CD14-positive monocyte (primary cell): ENCODE measurements at regions not wholly inside any gene's neighbourhood (a gene's known extent, or its start where the extent isn't known, plus 50 kb on each side); places are given as distances from the start of the nearest gene placed in this dataset.

ENCODE experiments used
- DNase-seq, 3 donors: peaks; one replicate each; pipeline ENCODE4 v3.0.0-alpha.2; 2011 to 2022
- H2AFZ ChIP-seq: 2 replicates; pipeline ENCODE4 v1.6.0; 2012; ENCODE audit warnings: mild to moderate bottlenecking, low read depth, low read length, inconsistent platforms; ENCODE audit not compliant: insufficient read depth, poor library complexity, severe bottlenecking
- H3K27ac ChIP-seq, 2 donors: 1 replicate in 1 of 2; 2 replicates in 1 of 2; pipeline ENCODE4 v1.5.1; 2012 to 2013; ENCODE audit warnings: low read length in 2 of 2, control low read depth in 1 of 2, inconsistent platforms in 1 of 2, low read depth in 1 of 2, mild to moderate bottlenecking in 1 of 2
- H3K27me3 ChIP-seq, 2 donors: one replicate each; pipeline versions ENCODE4 v1.6.0 to v1.6.1; 2011 to 2013; ENCODE audit warnings: low read length in 2 of 2; ENCODE audit not compliant: control insufficient read depth in 2 of 2, insufficient read depth in 2 of 2
- H3K36me3 ChIP-seq, 2 donors: replicated peaks in 1 of 2; 1 replicate in 1 of 2; 2 replicates in 1 of 2; pipeline versions ENCODE4 v1.5.1 to v1.6.1; 2012 to 2013; ENCODE audit warnings: low read length in 2 of 2, control low read depth in 1 of 2, inconsistent platforms in 1 of 2, mild to moderate bottlenecking in 1 of 2; ENCODE audit not compliant: insufficient read depth in 2 of 2, control insufficient read depth in 1 of 2
- H3K4me1 ChIP-seq, 2 donors: 1 replicate in 1 of 2; 2 replicates in 1 of 2; pipeline versions ENCODE4 v1.5.1 to v1.6.1; 2012 to 2013; ENCODE audit warnings: low read length in 2 of 2, control low read depth in 1 of 2, inconsistent platforms in 1 of 2, mild to moderate bottlenecking in 1 of 2, moderate library complexity in 1 of 2; ENCODE audit not compliant: insufficient read depth in 2 of 2, control insufficient read depth in 1 of 2
- H3K4me2 ChIP-seq: replicated peaks from 2 replicates; pipeline ENCODE3; 2012; ENCODE audit warnings: low read length, moderate library complexity, mild to moderate bottlenecking; ENCODE audit not compliant: poor library complexity, severe bottlenecking; ENCODE audit errors: extremely low read depth
- H3K4me3 ChIP-seq, 3 experiments: fragments of 200-600 bp in 1 of 3; sonication (generic) in 1 of 3; replicated peaks in 1 of 3; 1 replicate in 2 of 3; 2 replicates in 1 of 3; pipeline ENCODE4 v1.5.1; 2011 to 2013; ENCODE audit warnings: low read length in 3 of 3, mild to moderate bottlenecking in 3 of 3, control low read depth in 2 of 3, low read depth in 2 of 3, inconsistent platforms in 1 of 3, moderate library complexity in 1 of 3
- H3K79me2 ChIP-seq: 2 replicates; pipeline ENCODE4 v1.6.0; 2012; ENCODE audit warnings: mild to moderate bottlenecking, control low read depth, inconsistent platforms, low read length, moderate library complexity; ENCODE audit not compliant: insufficient read depth
- H3K9ac ChIP-seq: 2 replicates; pipeline ENCODE4 v1.6.0; 2017; ENCODE audit warnings: low read length, mild to moderate bottlenecking; ENCODE audit not compliant: insufficient read depth, poor library complexity, severe bottlenecking
- H3K9me3 ChIP-seq, 2 donors: replicated peaks in 1 of 2; 1 replicate in 1 of 2; 2 replicates in 1 of 2; pipeline versions ENCODE4 v1.5.1 to v1.6.1; 2012 to 2013; ENCODE audit warnings: low read length in 2 of 2, control low read depth in 1 of 2; ENCODE audit not compliant: control insufficient read depth in 1 of 2, insufficient read depth in 1 of 2
- H4K20me1 ChIP-seq: 2 replicates; pipeline ENCODE4 v1.6.0; 2012; ENCODE audit warnings: mild to moderate bottlenecking, low read length, control low read depth, moderate library complexity; ENCODE audit not compliant: insufficient read depth
- H3K27ac Mint-ChIP-seq, 7 donors: one replicate each; pipeline ENCODE4 v1.8.0; 2020; ENCODE audit warnings: mild to moderate bottlenecking in 7 of 7, mixed read lengths in 7 of 7, moderate library complexity in 6 of 7, inconsistent platforms in 2 of 7
- H3K27me3 Mint-ChIP-seq, 3 donors: one replicate each; pipeline ENCODE4 v1.8.0; 2021 to 2022; ENCODE audit warnings: low read depth in 3 of 3, mild to moderate bottlenecking in 3 of 3, mixed read lengths in 3 of 3, moderate library complexity in 3 of 3, inconsistent platforms in 1 of 3
- H3K36me3 Mint-ChIP-seq, 2 donors: one replicate each; pipeline ENCODE4 v1.8.0; 2020; ENCODE audit warnings: mixed read lengths in 2 of 2, inconsistent platforms in 1 of 2, mild to moderate bottlenecking in 1 of 2
- H3K4me1 Mint-ChIP-seq: one replicate; pipeline ENCODE4 v1.8.0; 2020; ENCODE audit warnings: mild to moderate bottlenecking, mixed read lengths
- H3K4me3 Mint-ChIP-seq, 2 donors: one replicate each; pipeline ENCODE4 v1.8.0; 2020; ENCODE audit warnings: mild to moderate bottlenecking in 2 of 2, mixed read lengths in 2 of 2, moderate library complexity in 1 of 2
- H3K9me3 Mint-ChIP-seq, 7 donors: one replicate each; pipeline ENCODE4 v1.8.0; 2020 to 2022; ENCODE audit warnings: mixed read lengths in 7 of 7, mild to moderate bottlenecking in 6 of 7, moderate library complexity in 6 of 7, inconsistent platforms in 2 of 7
- CTCF ChIP-seq: fragments of 200-600 bp; IDR thresholded peaks from one replicate; pipeline ENCODE4 v1.8.0; 2022; ENCODE audit warnings: antibody characterized with exemption, mild to moderate bottlenecking
- WGBS: methylation state at CpG from one replicate; pipeline ENCODE4 v1.1.5; 2013; ENCODE audit warnings: missing lambda C conversion rate; ENCODE audit not compliant: insufficient coverage; 5-methylcytosine and 5-hydroxymethylcytosine counted together
- intact Hi-C, 2 donors: fragments of 100-400 bp; cut with micrococcal nuclease; formaldehyde crosslinking; loops; one replicate each; pipeline versions ENCODE4 v1.15.0 to v1.15.1; 2023

- H3K4me1 Mint-ChIP-seq, result no peaks in the 10 kb centered on the region
Measured at GRCh38 chr2:146762786-146763185, 1082.0 kb upstream of the ACVR2A start.

GRCh38 chr2:146754606-146755005, 1090.2 kb upstream of the ACVR2A start:
- H3K4me3 ChIP-seq, result no peak overlapping the region
- Mint-ChIP-seq H3K9me3 (peaks cover 0 to 5% (median 2%) of the 10 kb centered on the region in 7 donors), H3K36me3 (no peaks in the 10 kb centered on the region), H3K4me1 (no peaks in the 10 kb centered on the region), H3K27me3 (peaks cover 0 to 2% (median 1%) of the 10 kb centered on the region in 3 donors), H3K4me3 (no peak overlapping the region), H3K27ac (no peak overlapping the region)
- no peak overlapping the region for H3K27ac ChIP-seq
- no peak for TF ChIP-seq CTCF
- no peak for DNase-seq
- intact Hi-C loops, result no loop called here
- H3K27me3 ChIP-seq, result no peaks in the 10 kb centered on the region
- no peak overlapping the region for H3K9ac ChIP-seq
- no peaks in the 10 kb centered on the region for H3K9me3 ChIP-seq
- no CpG with 5 or more reads among the region's 4 CpGs for WGBS
- H2AFZ ChIP-seq, result no peak overlapping the region
- H3K36me3 ChIP-seq, result no peaks in the 10 kb centered on the region
- no peak overlapping the region for H3K4me2 ChIP-seq
- no peaks in the 10 kb centered on the region for H3K4me1 ChIP-seq
- no peaks in the 10 kb centered on the region for H4K20me1 ChIP-seq
- H3K79me2 ChIP-seq, result no peaks in the 10 kb centered on the region

More at GRCh38 chr2:146762786-146763185, 1082.0 kb upstream of the ACVR2A start:
- no peak overlapping the region for H3K27ac ChIP-seq
- no peak overlapping the region for H2AFZ ChIP-seq
- no peaks in the 10 kb centered on the region for H3K36me3 Mint-ChIP-seq
- peaks cover 0 to 1% (median 0%) of the 10 kb centered on the region in 3 donors for H3K27me3 Mint-ChIP-seq
- intact Hi-C loops, result no loop called here
- no peaks in the 10 kb centered on the region for H4K20me1 ChIP-seq
- H3K4me3 Mint-ChIP-seq, result no peak overlapping the region
- WGBS, result no CpG with 5 or more reads among the region's 2 CpGs
- no peaks in the 10 kb centered on the region for H3K36me3 ChIP-seq
- no peak overlapping the region for H3K4me3 ChIP-seq
- no peaks in the 10 kb centered on the region for H3K27me3 ChIP-seq
- no peak overlapping the region for H3K9ac ChIP-seq
- H3K79me2 ChIP-seq, result no peaks in the 10 kb centered on the region
- DNase-seq, result no peak
- H3K27ac Mint-ChIP-seq, result no peak overlapping the region
- peaks cover 0 to 3% of the 10 kb centered on the region in 2 donors for H3K9me3 ChIP-seq
- H3K4me1 ChIP-seq, result no peaks in the 10 kb centered on the region
- no peak overlapping the region for H3K4me2 ChIP-seq
- H3K9me3 Mint-ChIP-seq, result peaks cover 0 to 7% (median 4%) of the 10 kb centered on the region in 7 donors
- no peak for TF ChIP-seq CTCF
